ENCODE measurements at regions not wholly inside any gene's neighbourhood (a gene's known extent, or its start where the extent isn't known, plus 50 kb on each side); places are given as distances from the start of the nearest gene placed in this dataset.
"Not testable (repeated sequence)": the region's sequence is repeated elsewhere in the genome, so short reads cannot be mapped to it uniquely, and the experiment has no call there.

GRCh38 chr4:82172186-82172585 is 201.6 kb downstream of the HNRNPD start:
- no peak for TF ChIP-seq ZNF274 (IDR thresholded peaks at IDR 0.05; ENCODE audit: low read depth, low read length)
- no peak overlapping the region for H3K4me3 ChIP-seq (ENCODE audit: low read length)

- no peak for TF ChIP-seq ZNF274 (IDR thresholded peaks at IDR 0.05; ENCODE audit: low read depth, low read length)
- no peak overlapping the region for H3K4me3 ChIP-seq (ENCODE audit: low read length)
Observed at GRCh38 chr4:82171531-82172155, 202.1 kb downstream of the HNRNPD start.

- TF ChIP-seq ZNF274 (IDR thresholded peaks at IDR 0.05; ENCODE audit: low read depth, low read length) = no peak
- H3K4me3 ChIP-seq (ENCODE audit: low read length) = no peak overlapping the region
Observed at GRCh38 chr4:82149750-82150149, 224.0 kb downstream of the HNRNPD start.

GRCh38 chr4:82145850-82146249 is 227.9 kb downstream of the HNRNPD start:
- H3K4me3 ChIP-seq (ENCODE audit: low read length) = no peak overlapping the region
- no peak for TF ChIP-seq ZNF274 (IDR thresholded peaks at IDR 0.05; ENCODE audit: low read depth, low read length)

GRCh38 chr4:82140422-82140821 is 233.4 kb downstream of the HNRNPD start:
- TF ChIP-seq ZNF274 (IDR thresholded peaks at IDR 0.05; ENCODE audit: low read depth, low read length) = no peak
- H3K4me3 ChIP-seq (ENCODE audit: low read length) = no peak overlapping the region

GRCh38 chr4:82139287-82139686 is 234.5 kb downstream of the HNRNPD start:
- no peak for TF ChIP-seq ZNF274 (IDR thresholded peaks at IDR 0.05; ENCODE audit: low read depth, low read length)
- no peak overlapping the region for H3K4me3 ChIP-seq (ENCODE audit: low read length)

- no peak overlapping the region for H3K4me3 ChIP-seq (ENCODE audit: low read length)
- TF ChIP-seq ZNF274 (IDR thresholded peaks at IDR 0.05; ENCODE audit: low read depth, low read length) = no peak
Observed at GRCh38 chr4:82138374-82138773, 235.4 kb downstream of the HNRNPD start.

GRCh38 chr4:82136161-82136801 is 237.5 kb downstream of the HNRNPD start:
- TF ChIP-seq ZNF274 (IDR thresholded peaks at IDR 0.05; ENCODE audit: low read depth, low read length) = no peak
- H3K4me3 ChIP-seq (ENCODE audit: low read length) = no peak overlapping the region

- no peak overlapping the region for H3K4me3 ChIP-seq (ENCODE audit: low read length)
- no peak for TF ChIP-seq ZNF274 (IDR thresholded peaks at IDR 0.05; ENCODE audit: low read depth, low read length)
Observed at GRCh38 chr4:82128355-82128754, 245.4 kb downstream of the HNRNPD start.

GRCh38 chr4:82126512-82127040 is 247.2 kb downstream of the HNRNPD start:
- no peak overlapping the region for H3K4me3 ChIP-seq (ENCODE audit: low read length)
- no peak for TF ChIP-seq ZNF274 (IDR thresholded peaks at IDR 0.05; ENCODE audit: low read depth, low read length)

GRCh38 chr4:82125787-82126297 is 247.9 kb downstream of the HNRNPD start:
- H3K4me3 ChIP-seq (ENCODE audit: low read length) = no peak overlapping the region
- TF ChIP-seq ZNF274 (IDR thresholded peaks at IDR 0.05; ENCODE audit: low read depth, low read length) = no peak

GRCh38 chr4:82124932-82125786 is 248.6 kb downstream of the HNRNPD start:
- H3K4me3 ChIP-seq (ENCODE audit: low read length) = no peak overlapping the region
- no peak for TF ChIP-seq ZNF274 (IDR thresholded peaks at IDR 0.05; ENCODE audit: low read depth, low read length)

GRCh38 chr4:82124365-82124764 is 249.4 kb downstream of the HNRNPD start:
- no peak overlapping the region for H3K4me3 ChIP-seq (ENCODE audit: low read length)
- TF ChIP-seq ZNF274 (IDR thresholded peaks at IDR 0.05; ENCODE audit: low read depth, low read length) = no peak

GRCh38 chr4:82123934-82124333 is 249.9 kb downstream of the HNRNPD start:
- no peak overlapping the region for H3K4me3 ChIP-seq (ENCODE audit: low read length)
- TF ChIP-seq ZNF274 (IDR thresholded peaks at IDR 0.05; ENCODE audit: low read depth, low read length) = no peak

GRCh38 chr4:82115183-82115582 is 258.6 kb downstream of the HNRNPD start:
- H3K4me3 ChIP-seq (ENCODE audit: low read length) = not testable (repeated sequence)

All from GM08714 (cell line).